ENCODE measurements at regions not wholly inside any gene's neighbourhood (a gene's known extent, or its start where the extent isn't known, plus 50 kb on each side); places are given as distances from the start of the nearest gene placed in this dataset.
"Not testable (repeated sequence)": the region's sequence is repeated elsewhere in the genome, so short reads cannot be mapped to it uniquely, and the experiment has no call there.

GRCh38 chr7:153948060-153948459, 104.1 kb upstream of the DPP6 start:
- DNase-seq (ENCODE audit: low spot score): no peak

- DNase-seq (ENCODE audit: low spot score): no peak
Observed at GRCh38 chr7:153951316-153951715, 100.9 kb upstream of the DPP6 start.

- no peak for DNase-seq (ENCODE audit: low spot score)
Observed at GRCh38 chr7:153954477-153954876, 97.7 kb upstream of the DPP6 start.

GRCh38 chr7:153957677-153958076, 94.5 kb upstream of the DPP6 start:
- DNase-seq (ENCODE audit: low spot score): not testable (repeated sequence)

GRCh38 chr7:153958381-153958780, 93.8 kb upstream of the DPP6 start:
- not testable (repeated sequence) for DNase-seq (ENCODE audit: low spot score)

- not testable (repeated sequence) for DNase-seq (ENCODE audit: low spot score)
Observed at GRCh38 chr7:153958789-153959188, 93.4 kb upstream of the DPP6 start.

GRCh38 chr7:153964481-153965112, 87.6 kb upstream of the DPP6 start:
- DNase-seq (ENCODE audit: low spot score): not testable (repeated sequence)

- DNase-seq (ENCODE audit: low spot score): not testable (repeated sequence)
Observed at GRCh38 chr7:153969016-153969415, 83.2 kb upstream of the DPP6 start.

GRCh38 chr7:153974603-153975002, 77.6 kb upstream of the DPP6 start:
- DNase-seq (ENCODE audit: low spot score): not testable (repeated sequence)

GRCh38 chr7:153976745-153977144, 75.5 kb upstream of the DPP6 start:
- not testable (repeated sequence) for DNase-seq (ENCODE audit: low spot score)

GRCh38 chr7:153983186-153983585, 69.0 kb upstream of the DPP6 start:
- not testable (repeated sequence) for DNase-seq (ENCODE audit: low spot score)

- DNase-seq (ENCODE audit: low spot score): not testable (repeated sequence)
Observed at GRCh38 chr7:153989066-153989627, 63.1 kb upstream of the DPP6 start.

- not testable (repeated sequence) for DNase-seq (ENCODE audit: low spot score)
Observed at GRCh38 chr7:153989742-153990425, 62.3 kb upstream of the DPP6 start.

GRCh38 chr7:153991471-153991870, 60.7 kb upstream of the DPP6 start:
- not testable (repeated sequence) for DNase-seq (ENCODE audit: low spot score)

- not testable (repeated sequence) for DNase-seq (ENCODE audit: low spot score)
Observed at GRCh38 chr7:153993402-153993801, 58.8 kb upstream of the DPP6 start.

GRCh38 chr7:153998896-153999295, 53.3 kb upstream of the DPP6 start:
- DNase-seq (ENCODE audit: low spot score): not testable (repeated sequence)
